ENCODE measurements at regions not wholly inside any gene's neighbourhood (a gene's known extent, or its start where the extent isn't known, plus 50 kb on each side); places are given as distances from the start of the nearest gene placed in this dataset.

DNA sequence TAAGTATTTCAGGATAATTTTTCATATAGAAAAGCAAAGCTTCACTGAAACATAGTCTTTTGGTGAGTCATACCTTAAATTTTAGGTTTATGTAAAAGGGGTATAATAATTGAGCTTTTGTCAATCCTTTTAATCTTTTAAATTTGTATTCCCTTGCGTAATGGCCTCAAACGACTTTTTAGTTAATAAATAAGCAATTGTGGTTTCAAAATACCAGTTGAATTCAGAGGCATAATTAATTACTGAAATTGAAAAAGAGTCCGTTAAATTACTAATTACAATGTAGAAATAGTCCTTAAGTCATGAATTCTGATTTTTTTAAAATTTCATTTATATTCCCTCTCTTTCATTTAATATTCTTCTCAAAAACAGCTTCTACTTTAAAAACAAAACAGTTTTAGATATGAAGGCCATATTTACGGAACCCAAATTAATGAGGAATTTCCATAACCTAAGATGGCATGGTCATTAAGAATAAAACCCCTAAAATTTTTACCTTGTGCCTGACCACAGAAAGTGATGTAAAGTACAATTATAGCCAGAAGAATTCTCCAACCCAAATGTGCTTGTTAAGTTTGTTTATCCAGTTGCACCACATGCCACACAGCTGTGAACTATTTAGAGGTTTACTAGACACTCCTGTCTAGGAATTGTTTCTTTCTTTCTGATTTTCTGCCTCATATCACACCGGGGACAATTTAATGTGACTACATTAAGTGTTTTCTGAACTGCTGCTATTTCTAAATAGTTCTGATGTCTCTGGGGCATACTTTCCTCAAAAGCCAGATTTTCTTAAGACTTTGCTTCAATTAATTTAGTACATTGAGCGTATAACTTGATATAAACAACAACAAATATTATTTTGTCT, 60.7 kb upstream of the ITGA4 start:
- Histone ChIP-seq H3K27me3 (ENCODE audit: low read depth, low read length) (no peaks in the 10 kb centered on the region), H3K4me1 (ENCODE audit: control insufficient read depth in 1 of 2, insufficient read depth in 2 of 2, low read length in 2 of 2) (no peaks in the 10 kb centered on the region), H3K27ac (ENCODE audit: low read length) (no peak overlapping the region), H3K36me3 (ENCODE audit: control insufficient read depth in 1 of 2, insufficient read depth in 2 of 2, low read length in 2 of 2) (no peaks in the 10 kb centered on the region), H3K4me3 (ENCODE audit: low read depth in 1 of 2, low read length in 2 of 2) (no peak overlapping the region), H3K9me3 (ENCODE audit: control insufficient read depth in 1 of 2, low read length in 2 of 2) (no peaks in the 10 kb centered on the region)

DNA sequence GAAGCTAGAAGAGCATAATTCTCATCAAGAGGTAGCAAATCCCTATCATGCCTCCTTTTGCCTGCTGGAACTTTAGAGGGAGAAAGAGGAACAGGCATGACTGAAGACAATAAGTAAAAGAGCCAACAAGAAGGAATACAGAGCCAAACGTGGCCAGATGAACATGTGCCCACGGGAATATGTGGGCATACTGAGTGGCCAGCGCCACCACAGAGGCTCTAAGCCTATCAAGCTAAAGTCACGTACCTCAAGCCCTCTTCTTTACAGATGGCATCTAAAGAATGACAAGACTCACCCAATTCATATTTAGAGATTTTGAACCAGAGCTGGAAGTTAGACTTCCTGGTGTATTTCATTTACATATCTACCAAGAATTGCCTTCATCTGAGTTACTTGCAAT, 59.9 kb upstream of the ITGA4 start:
- Histone ChIP-seq H3K4me1 (ENCODE audit: control insufficient read depth in 1 of 2, insufficient read depth in 2 of 2, low read length in 2 of 2) (no peaks in the 10 kb centered on the region), H3K4me3 (ENCODE audit: low read depth in 1 of 2, low read length in 2 of 2) (no peak overlapping the region), H3K36me3 (ENCODE audit: control insufficient read depth in 1 of 2, insufficient read depth in 2 of 2, low read length in 2 of 2) (no peaks in the 10 kb centered on the region), H3K9me3 (ENCODE audit: control insufficient read depth in 1 of 2, low read length in 2 of 2) (no peaks in the 10 kb centered on the region), H3K27ac (ENCODE audit: low read length) (no peak overlapping the region), H3K27me3 (ENCODE audit: low read depth, low read length) (no peaks in the 10 kb centered on the region)

DNA sequence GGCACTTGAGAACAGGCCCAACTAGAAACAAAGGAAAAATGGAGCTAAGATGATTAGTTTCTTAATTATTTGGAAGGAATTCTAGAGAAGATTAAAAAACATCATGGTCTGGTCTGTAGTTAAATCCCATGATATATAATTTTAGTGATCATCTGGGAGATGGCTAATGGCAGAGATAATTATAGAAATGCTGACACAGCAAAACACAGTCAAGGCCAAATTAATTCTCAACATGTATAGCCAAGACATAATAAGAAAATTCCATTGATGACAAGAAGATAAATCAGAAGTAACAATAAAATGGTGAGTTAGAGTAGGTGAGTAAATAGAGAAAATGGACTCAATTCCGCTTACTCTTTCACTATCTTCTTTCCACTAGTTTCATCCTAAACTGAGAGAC, 59.2 kb upstream of the ITGA4 start:
- Histone ChIP-seq H3K4me1 (ENCODE audit: control insufficient read depth in 1 of 2, insufficient read depth in 2 of 2, low read length in 2 of 2) (no peaks in the 10 kb centered on the region), H3K4me3 (ENCODE audit: low read depth in 1 of 2, low read length in 2 of 2) (no peak overlapping the region), H3K27me3 (ENCODE audit: low read depth, low read length) (no peaks in the 10 kb centered on the region), H3K36me3 (ENCODE audit: control insufficient read depth in 1 of 2, insufficient read depth in 2 of 2, low read length in 2 of 2) (no peaks in the 10 kb centered on the region), H3K27ac (ENCODE audit: low read length) (no peak overlapping the region), H3K9me3 (ENCODE audit: control insufficient read depth in 1 of 2, low read length in 2 of 2) (no peaks in the 10 kb centered on the region)

DNA sequence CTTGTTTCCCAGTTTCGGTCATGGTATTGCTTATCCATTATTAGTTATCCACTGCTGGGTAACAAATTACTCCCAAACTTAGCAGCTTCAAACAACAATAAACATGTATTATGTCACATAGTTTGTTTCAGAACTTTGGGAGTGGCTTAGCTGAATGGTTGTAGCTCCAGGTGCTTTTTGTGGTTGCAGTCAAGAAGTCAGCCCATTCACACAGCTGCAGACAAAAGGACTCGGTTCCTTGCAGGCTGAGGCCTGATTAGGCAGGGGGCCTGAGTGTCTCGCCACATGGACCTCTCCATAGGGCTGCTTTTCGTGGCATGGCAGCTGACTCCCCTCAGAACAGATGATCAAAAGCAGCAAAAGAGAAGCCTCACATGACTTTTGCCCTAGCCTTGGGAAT, 58.2 kb upstream of the ITGA4 start:
- Histone ChIP-seq H3K27me3 (ENCODE audit: low read depth, low read length) (no peaks in the 10 kb centered on the region), H3K4me1 (ENCODE audit: control insufficient read depth in 1 of 2, insufficient read depth in 2 of 2, low read length in 2 of 2) (no peaks in the 10 kb centered on the region), H3K9me3 (ENCODE audit: control insufficient read depth in 1 of 2, low read length in 2 of 2) (no peaks in the 10 kb centered on the region)

DNA sequence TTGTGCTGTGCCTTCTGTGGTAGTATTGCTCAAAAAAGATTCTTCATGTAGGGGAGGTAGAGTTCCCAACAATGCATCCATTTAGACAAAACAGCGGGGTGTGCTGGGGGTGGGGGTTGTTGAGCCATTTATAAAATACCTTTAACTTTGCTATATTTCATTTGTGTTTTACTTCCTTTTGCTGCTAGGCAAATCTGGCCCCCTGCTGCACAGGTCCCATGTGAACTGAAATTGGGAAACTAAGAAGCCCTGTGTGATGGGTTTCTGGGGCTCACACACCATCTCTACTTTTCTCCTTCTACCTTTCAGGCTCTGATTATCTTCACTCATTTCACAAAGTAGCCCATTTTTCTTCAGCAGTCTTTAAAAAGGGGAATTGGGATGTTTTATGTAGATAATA, 52.7 kb upstream of the ITGA4 start:
- Histone ChIP-seq H3K4me1 (ENCODE audit: control insufficient read depth in 1 of 2, insufficient read depth in 2 of 2, low read length in 2 of 2) (no peaks in the 10 kb centered on the region), H3K9me3 (ENCODE audit: control insufficient read depth in 1 of 2, low read length in 2 of 2) (no peaks in the 10 kb centered on the region), H3K27ac (ENCODE audit: low read length) (no peak overlapping the region), H3K36me3 (ENCODE audit: control insufficient read depth in 1 of 2, insufficient read depth in 2 of 2, low read length in 2 of 2) (no peaks in the 10 kb centered on the region), H3K4me3 (ENCODE audit: low read depth in 1 of 2, low read length in 2 of 2) (no peak overlapping the region), H3K27me3 (ENCODE audit: low read depth, low read length) (no peaks in the 10 kb centered on the region)

More for the DNA sequence above, 58.2 kb upstream of the ITGA4 start:
- no peaks in the 10 kb centered on the region for H3K36me3 ChIP-seq (ENCODE audit: control insufficient read depth in 1 of 2, insufficient read depth in 2 of 2, low read length in 2 of 2)
- H3K4me3 ChIP-seq (ENCODE audit: low read depth in 1 of 2, low read length in 2 of 2): no peak overlapping the region
- no peak overlapping the region for H3K27ac ChIP-seq (ENCODE audit: low read length)

DNA sequence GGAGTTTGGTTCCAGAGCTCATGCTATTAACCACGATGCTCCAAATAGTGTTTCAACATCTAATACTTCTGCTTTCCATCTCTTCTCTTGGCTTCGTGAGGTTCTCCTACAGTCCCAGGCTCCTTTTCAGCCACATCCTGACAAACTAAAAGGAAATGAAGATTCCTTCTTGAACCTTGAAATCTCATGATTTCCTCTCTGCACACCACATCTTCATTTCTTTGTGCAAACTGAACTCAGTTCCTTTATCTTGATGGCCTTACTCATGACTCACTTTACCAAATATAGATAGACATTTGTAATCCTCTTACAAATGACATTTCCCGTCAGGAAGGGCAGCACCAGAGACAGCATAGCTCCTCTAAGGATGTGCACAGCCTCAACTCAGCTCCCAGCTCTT, 50.0 kb upstream of the ITGA4 start:
- Histone ChIP-seq H3K36me3 (ENCODE audit: control insufficient read depth in 1 of 2, insufficient read depth in 2 of 2, low read length in 2 of 2) (no peaks in the 10 kb centered on the region), H3K4me1 (ENCODE audit: control insufficient read depth in 1 of 2, insufficient read depth in 2 of 2, low read length in 2 of 2) (no peaks in the 10 kb centered on the region), H3K4me3 (ENCODE audit: low read depth in 1 of 2, low read length in 2 of 2) (no peak overlapping the region), H3K27me3 (ENCODE audit: low read depth, low read length) (no peaks in the 10 kb centered on the region), H3K27ac (ENCODE audit: low read length) (no peak overlapping the region), H3K9me3 (ENCODE audit: control insufficient read depth in 1 of 2, low read length in 2 of 2) (no peaks in the 10 kb centered on the region)

All from muscle layer of duodenum (tissue), 2 donors.